HEK293T (cell line): ENCODE measurements at regions not wholly inside any gene's neighbourhood (a gene's known extent, or its start where the extent isn't known, plus 50 kb on each side); places are given as distances from the start of the nearest gene placed in this dataset.

Experiments
- CTBP1 ChIP-seq: fragments of 450-650 bp; IDR thresholded peaks from 2 replicates; pipeline ENCODE4 v1.6.1; 2016; ENCODE audit warnings: borderline replicate concordance
- ELF4 ChIP-seq: fragments of 450-650 bp; IDR thresholded peaks from 2 replicates; pipeline ENCODE4 v1.6.1; 2017; ENCODE audit warnings: antibody characterized with exemption
- FOXA1 ChIP-seq: fragments of 450-650 bp; IDR thresholded peaks from 2 replicates; pipeline ENCODE4 v1.6.1; 2016; ENCODE audit warnings: mild to moderate bottlenecking
- L3MBTL2 ChIP-seq: fragments of 450-650 bp; conservative IDR thresholded peaks from 2 replicates; pipeline ENCODE4 v1.6.1; 2016; ENCODE audit warnings: mild to moderate bottlenecking
- TARDBP ChIP-seq: fragments of 450-650 bp; IDR thresholded peaks from 2 replicates; pipeline ENCODE4 v1.6.1; 2016

DNA sequence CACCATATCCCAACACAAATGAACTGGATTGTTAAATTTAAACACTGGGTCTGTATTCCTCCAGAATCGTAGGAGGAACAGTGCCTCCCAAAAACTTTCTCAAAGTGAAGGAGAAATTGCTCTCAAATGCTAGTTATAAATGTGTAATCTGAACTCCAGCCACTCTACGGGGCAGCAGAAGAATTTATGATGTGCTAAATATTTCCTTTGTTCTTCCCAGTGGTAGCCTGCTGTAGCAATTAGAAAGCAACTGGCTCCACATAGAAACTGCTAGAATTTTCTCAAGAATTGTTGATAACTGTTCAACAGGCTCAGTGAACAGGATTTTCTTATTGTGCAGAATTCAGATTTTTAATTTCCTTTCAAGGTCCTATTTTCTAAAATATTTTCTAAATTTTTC is 49.8 kb upstream of the EYA4 start:
- TF ChIP-seq CTBP1 (no peak), L3MBTL2 (no peak), TARDBP (no peak), ELF4 (no peak), FOXA1 (no peak)
